ENCODE measurements at regions not wholly inside any gene's neighbourhood (a gene's known extent, or its start where the extent isn't known, plus 50 kb on each side); places are given as distances from the start of the nearest gene placed in this dataset.

DNA sequence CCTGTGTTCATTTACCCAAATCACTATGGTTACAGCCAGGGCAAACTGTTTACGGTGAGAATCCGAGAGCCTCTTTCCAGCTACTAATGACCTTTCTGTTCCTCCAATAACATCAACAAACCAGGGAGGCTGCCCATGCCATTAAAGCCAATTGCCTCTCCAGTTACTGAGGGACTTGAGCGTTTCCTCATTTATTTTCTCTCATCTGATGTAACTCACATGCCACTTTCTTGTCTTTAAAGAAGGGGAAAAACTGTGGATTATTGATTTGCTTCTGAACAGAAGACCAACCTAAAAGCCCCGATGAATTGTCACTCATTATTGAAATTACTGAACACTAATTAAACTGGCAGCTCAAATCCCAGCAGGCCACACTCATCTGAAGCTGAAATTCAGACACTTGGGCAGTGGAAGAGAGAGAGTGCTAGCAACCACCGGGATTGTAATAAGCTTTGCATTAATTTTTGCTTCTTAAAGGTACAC lies 595.8 kb upstream of the MKI67 start:
- TF ChIP-seq TAF1 (IDR thresholded peaks at IDR 0.05; ENCODE audit: borderline replicate concordance, insufficient read depth, low read length) (no peak), POLR2AphosphoS5 (IDR thresholded peaks at IDR 0.05; ENCODE audit: low read depth, low read length) (no peak)

GRCh38 chr10:128722947-128723346 lies 596.7 kb upstream of the MKI67 start:
- no peak for TF ChIP-seq TAF1 (IDR thresholded peaks at IDR 0.05; ENCODE audit: borderline replicate concordance, insufficient read depth, low read length)
- no peak for TF ChIP-seq FOXP2 (optimal IDR thresholded peaks at IDR 0.05; ENCODE audit: borderline replicate concordance, extremely low read depth, extremely low read length, insufficient read depth)
- TF ChIP-seq REST (IDR thresholded peaks at IDR 0.05; ENCODE audit: insufficient read depth in 1 of 2, low read depth in 2 of 2, low read length in 2 of 2): no peak
- no peak for TF ChIP-seq POLR2AphosphoS5 (IDR thresholded peaks at IDR 0.05; ENCODE audit: low read depth, low read length)
- no peak for TF ChIP-seq SIN3A (IDR thresholded peaks at IDR 0.05; ENCODE audit: borderline replicate concordance, insufficient read depth, low read length)

DNA sequence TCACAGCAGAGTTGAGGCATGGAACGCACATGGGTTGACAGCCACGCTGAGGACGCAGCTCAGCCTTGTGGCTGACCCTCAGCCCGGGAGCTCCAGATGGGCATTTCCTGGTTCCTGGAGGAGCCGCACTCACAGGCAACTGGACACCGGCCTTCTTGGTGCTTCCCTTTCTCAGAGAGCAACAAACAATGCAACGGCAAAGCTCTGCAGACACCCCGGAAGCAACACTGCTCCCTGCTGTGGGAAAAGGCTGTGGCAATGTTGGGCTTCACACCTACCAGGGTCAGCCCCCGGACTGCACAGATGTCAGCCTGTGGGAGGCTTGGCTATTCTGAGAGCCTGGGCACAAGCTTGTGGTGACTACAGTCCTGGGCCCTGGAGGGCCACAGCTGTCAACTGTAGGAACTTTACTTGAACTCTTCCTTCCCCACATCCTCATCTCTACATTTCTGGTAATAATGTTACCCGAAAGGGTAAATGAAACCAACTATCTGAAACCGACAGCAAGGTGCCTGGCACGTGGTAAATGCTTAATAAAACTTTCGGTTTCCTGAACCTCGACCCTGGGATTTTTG lies 597.5 kb upstream of the MKI67 start:
- no peak for TF ChIP-seq REST (IDR thresholded peaks at IDR 0.05; ENCODE audit: insufficient read depth in 1 of 2, low read depth in 2 of 2, low read length in 2 of 2)
- no peak for TF ChIP-seq POLR2AphosphoS5 (IDR thresholded peaks at IDR 0.05; ENCODE audit: low read depth, low read length)
- no peak for TF ChIP-seq SIN3A (IDR thresholded peaks at IDR 0.05; ENCODE audit: borderline replicate concordance, insufficient read depth, low read length)
- TF ChIP-seq TAF1 (IDR thresholded peaks at IDR 0.05; ENCODE audit: borderline replicate concordance, insufficient read depth, low read length): no peak
- no peak for TF ChIP-seq FOXP2 (optimal IDR thresholded peaks at IDR 0.05; ENCODE audit: borderline replicate concordance, extremely low read depth, extremely low read length, insufficient read depth)

GRCh38 chr10:128725531-128725930 lies 599.3 kb upstream of the MKI67 start:
- TF ChIP-seq REST (IDR thresholded peaks at IDR 0.05; ENCODE audit: insufficient read depth in 1 of 2, low read depth in 2 of 2, low read length in 2 of 2): no peak

GRCh38 chr10:128727114-128727513 lies 600.9 kb upstream of the MKI67 start:
- TF ChIP-seq SIN3A (IDR thresholded peaks at IDR 0.05; ENCODE audit: borderline replicate concordance, insufficient read depth, low read length): no peak
- no peak for TF ChIP-seq TAF1 (IDR thresholded peaks at IDR 0.05; ENCODE audit: borderline replicate concordance, insufficient read depth, low read length)
- no peak for TF ChIP-seq REST (IDR thresholded peaks at IDR 0.05; ENCODE audit: insufficient read depth in 1 of 2, low read depth in 2 of 2, low read length in 2 of 2)
- no peak for TF ChIP-seq POLR2AphosphoS5 (IDR thresholded peaks at IDR 0.05; ENCODE audit: low read depth, low read length)
- TF ChIP-seq FOXP2 (optimal IDR thresholded peaks at IDR 0.05; ENCODE audit: borderline replicate concordance, extremely low read depth, extremely low read length, insufficient read depth): no peak

Data from PFSK-1 (cell line).